Erythroblast (primary cell): ENCODE measurements at regions not wholly inside any gene's neighbourhood (a gene's known extent, or its start where the extent isn't known, plus 50 kb on each side); places are given as distances from the start of the nearest gene placed in this dataset.
"Not testable (repeated sequence)": the region's sequence is repeated elsewhere in the genome, so short reads cannot be mapped to it uniquely, and the experiment has no call there.

ENCODE experiments used
- GATA1 ChIP-seq: IDR thresholded peaks from 2 replicates; pipeline ENCODE4 v1.6.1; 2011; ENCODE audit warnings: low read depth, mild to moderate bottlenecking, control low read depth, low read length, moderate library complexity
- POLR2A ChIP-seq: IDR thresholded peaks from 2 replicates; pipeline ENCODE4 v1.6.1; 2011; ENCODE audit warnings: mild to moderate bottlenecking, low read length

DNA sequence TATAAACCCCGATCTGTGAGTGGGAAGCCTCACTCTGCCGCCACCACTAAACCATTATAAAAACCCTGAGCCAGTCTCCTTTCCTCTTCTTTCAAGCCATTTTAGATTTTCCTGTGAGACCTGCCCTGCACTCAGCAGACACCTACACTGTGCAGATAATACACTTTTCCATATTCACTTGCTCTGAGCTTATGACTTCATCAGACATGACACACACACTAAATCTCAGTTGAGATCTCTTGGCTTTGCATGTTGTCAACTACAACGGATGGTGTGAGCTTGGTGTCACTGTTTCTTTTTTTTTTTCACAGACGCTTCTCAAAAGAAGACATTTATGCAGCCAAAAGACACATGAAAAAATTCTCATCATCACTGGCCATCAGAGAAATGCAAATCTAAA, 814.3 kb downstream of the TMEM121 start:
- TF ChIP-seq POLR2A, GATA1: not testable (repeated sequence)
